HG03108 (cell line): ENCODE measurements at regions not wholly inside any gene's neighbourhood (a gene's known extent, or its start where the extent isn't known, plus 50 kb on each side); places are given as distances from the start of the nearest gene placed in this dataset.
"Not testable (repeated sequence)": the region's sequence is repeated elsewhere in the genome, so short reads cannot be mapped to it uniquely, and the experiment has no call there.

Source experiments
- ATAC-seq: cut with Tn5 transposase; IDR thresholded peaks from one replicate; pipeline ENCODE4 v1.9.1; 2021; ENCODE audit warnings: moderate library complexity; ENCODE audit not compliant: unreplicated experiment

DNA sequence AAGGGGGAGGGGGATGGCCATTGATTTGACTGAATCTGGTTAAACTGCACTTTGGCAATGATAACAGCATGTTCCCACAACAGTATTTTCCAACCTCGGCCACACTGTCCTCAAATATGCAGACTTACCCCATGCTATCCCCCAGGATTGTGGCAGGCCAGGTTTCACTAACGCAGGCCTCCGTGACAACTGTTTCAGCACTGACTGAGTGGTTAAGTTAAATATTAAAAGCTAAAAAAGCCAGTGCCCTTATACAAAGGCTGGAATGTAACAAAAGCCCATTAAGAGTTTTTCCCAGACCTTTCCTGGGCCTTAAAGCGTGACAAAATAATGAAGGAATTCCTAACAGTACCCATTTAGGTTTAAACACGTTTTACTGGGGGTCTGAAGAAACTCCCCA is 202.9 kb downstream of the USP25 start:
- no peak for ATAC-seq

DNA sequence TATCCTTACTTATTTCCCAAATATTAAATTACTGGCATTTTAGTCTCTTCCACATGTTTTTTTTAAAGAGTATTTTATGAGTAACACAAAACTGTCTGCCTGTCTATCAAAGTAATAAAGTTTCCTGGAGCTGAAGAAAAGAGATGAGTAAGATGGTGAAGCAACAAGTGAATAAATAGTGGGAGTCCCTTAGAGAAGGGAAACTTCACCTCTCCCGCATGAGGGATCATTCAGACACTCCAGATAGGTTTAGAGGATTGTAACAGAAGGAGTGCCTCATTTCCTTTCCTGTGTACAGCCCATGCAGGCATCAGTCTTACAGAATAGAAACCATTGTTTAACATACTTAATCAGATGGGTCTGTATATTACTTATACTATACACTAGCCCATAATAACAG is 205.7 kb downstream of the USP25 start:
- no peak for ATAC-seq

DNA sequence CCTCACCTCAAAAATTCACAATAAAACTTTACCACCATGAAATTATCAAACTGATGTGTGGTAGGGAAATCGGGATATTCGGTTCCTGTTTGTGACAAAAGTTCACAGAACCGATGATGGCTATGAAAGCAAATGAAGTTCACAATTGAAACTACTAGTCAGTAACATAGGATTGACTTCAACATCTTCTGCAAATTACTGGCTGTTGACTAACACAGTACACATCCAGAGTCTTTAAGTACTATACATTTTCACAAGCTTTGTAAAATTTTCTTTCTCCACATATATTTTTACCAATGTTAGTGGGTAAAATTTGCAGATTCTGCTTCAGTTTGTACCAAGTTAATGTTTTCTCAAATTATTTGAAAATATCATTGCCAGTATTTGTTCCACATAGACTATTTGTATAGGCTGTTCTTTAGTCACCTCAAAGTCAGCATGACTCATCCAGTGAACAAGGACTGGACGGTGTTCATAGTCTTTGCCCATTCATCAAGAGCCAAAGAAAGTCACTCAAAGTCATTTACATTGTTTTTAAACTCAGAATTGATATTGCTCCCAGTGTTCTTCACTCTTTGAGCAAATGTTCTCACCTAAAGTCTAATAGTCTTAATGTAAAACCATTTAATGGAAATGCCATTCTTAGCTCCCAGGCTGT is 213.4 kb downstream of the USP25 start:
- no peak for ATAC-seq

DNA sequence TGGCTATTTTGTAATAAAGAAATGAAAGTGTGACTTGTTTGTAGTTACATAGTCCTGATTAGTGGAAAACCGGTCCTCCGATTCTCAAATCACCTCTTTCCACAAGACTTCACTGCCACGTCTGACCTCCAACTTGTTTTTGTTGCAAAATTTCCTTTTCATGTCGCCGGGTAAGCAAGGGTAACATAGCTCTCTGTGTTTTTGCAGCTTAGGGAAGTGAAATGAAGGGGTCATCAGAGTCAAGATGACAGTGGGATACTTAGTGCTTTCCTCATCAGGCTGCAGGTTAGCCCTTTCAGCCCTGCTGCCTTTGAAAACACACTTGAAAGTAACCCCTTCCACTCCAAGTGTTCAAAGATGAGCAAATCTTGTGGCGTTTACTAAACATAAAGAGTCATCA is 217.9 kb downstream of the USP25 start:
- ATAC-seq = no peak

DNA sequence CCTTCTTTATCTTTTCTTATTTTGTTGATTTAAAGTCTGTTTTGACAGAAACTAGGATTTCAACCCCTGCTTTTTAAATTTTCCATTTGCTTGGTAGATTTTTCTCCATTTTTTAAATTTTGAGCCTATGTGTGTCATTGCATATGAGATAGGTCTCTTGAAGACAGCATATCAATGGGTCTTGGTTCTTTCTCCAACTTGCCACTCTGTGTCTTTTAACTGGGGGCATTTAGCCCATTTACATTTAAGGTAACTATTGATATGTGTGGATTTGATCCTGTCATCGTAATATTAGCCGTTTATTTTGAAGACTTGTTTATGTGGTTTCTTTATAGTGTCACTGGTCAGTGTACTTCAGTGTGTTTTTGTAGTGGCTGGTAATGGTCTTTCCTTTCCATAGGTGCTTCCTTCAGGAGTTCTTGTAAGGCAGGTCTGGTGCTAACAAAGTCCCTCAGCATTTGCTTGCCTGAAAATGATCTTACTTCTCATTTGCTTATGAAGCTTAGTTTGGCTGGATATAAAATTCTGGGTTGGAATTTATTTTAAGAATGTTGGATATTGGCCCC is 223.9 kb downstream of the USP25 start:
- no peak for ATAC-seq

DNA sequence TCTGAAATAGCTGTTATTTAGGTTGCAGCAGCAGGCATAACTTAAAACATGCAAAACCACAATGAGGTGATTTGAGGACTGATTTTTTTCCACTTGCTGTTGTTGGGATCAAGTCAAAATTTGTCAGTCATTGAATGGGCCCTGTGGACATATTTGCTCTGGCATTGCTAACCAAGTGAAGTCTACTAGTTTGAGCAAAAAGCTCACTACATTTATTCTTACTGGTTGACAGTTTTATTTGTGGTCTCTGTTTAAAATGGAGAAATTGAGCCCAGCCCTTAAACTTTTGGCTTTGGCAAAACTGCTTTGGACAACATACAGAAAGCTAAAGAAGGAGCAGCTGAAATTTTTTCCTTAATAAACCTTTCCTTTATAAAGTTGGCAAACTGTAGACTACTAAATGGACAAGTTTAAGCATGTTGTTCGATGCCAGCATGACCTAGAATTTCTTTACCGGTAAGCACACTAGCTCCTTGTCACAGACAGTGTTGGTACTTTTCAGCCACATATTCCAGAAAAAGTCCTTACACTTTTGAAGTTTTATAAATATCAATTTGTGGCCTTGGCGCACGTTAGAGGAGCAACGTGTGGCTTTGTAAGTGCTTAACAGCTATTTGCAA is 234.6 kb downstream of the USP25 start:
- no peak for ATAC-seq

DNA sequence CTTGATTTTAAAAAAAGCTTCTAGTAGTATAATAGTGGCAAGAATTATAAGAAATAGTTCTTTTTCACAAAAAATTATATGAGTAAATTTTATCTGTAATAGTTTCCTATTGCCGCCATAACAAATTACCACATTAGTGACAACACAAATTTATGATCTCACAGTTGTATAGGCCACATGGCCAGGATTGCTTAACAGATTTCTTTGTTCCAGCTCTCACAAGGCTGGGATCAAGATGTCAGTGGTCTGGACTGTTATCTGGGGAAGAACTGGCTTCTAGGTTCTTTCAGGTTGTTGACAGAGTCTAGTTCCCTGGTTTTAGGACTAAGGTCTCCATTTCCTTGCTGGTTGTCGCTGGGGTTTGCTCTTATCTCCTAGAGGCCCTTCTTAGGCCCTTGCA is 236.4 kb downstream of the USP25 start:
- no peak for ATAC-seq

DNA sequence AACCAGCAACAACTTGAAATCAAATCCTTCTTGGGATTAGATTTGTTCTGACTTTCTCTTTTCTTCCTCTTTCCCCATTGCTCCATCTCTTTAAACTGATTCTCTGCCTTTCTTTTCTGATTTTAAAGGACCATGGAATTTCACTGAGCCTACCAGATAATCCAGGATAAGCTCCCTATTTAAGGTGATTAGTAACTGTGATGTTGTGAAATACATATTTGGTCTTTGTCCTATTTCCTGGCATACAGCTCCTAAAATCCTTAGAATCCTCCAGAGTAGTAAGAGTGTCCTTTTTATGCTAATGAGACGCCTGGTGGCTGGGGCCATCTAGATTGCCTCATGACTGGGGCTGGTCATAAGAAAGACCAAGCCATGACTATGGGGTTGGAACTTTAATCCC is 236.9 kb downstream of the USP25 start:
- no peak for ATAC-seq

DNA sequence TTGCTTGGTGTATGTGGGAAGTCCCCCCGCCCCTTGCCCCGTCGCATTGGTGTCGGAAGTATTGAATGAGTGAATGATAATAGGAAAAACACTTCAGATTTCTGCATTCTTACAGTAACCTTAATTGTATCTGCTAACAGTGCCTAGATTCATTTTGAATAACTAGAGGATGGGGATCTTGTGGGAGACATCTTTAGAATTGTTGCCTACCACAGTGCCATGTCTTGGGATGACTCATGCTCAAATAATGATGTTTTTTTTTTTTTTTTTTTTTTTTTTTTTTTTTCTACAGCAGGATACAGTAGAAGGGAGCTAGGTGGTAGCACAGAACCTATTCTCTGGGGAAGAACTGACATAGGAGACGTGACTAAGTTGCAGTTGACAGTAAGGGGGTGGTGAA is 237.9 kb downstream of the USP25 start:
- ATAC-seq = no peak

DNA sequence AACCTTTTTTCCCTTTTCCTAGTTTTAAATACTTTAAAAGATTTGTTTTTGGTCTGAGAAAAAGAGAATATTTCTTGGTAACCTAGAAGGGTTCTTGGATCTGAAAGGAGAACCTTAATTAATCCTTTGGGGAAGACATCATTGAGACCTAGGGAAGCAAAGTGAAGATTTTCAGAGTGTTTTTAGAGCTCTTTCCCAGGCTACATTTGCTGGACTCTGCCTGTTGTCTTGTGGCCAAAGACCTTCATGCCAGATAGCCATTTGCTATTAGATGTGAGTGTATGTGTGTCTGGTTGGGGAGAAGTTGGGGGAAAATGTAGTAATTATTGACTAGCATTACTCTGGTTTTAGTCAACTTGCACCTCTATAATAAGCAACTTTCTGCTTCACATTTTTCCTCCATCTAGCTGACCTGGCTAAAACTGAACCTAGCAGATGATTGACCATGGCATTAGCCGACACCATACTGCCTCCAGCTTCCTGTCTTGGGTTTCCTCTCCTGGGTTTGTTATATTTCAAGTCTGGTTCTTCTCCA is 239.1 kb downstream of the USP25 start:
- ATAC-seq = no peak

DNA sequence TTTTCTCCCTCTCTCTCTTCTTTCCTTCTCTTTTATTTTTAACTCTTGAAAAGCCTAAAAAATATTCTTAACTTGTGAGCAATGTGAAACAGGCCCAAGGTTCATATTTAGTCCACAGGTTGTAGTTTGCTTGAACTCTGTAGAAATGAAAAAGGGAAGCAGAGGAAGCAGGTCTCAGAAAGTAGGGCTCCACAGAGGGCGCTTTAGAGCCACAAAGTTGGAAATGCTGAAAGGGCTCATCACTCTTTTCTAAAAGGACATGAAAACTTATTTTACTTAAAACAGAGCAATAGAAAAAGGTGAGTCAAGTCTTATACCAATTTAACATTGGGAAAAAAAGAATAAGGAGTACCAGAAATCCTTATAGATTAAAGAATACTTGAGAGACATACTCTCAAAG is 247.0 kb downstream of the USP25 start:
- no peak for ATAC-seq

DNA sequence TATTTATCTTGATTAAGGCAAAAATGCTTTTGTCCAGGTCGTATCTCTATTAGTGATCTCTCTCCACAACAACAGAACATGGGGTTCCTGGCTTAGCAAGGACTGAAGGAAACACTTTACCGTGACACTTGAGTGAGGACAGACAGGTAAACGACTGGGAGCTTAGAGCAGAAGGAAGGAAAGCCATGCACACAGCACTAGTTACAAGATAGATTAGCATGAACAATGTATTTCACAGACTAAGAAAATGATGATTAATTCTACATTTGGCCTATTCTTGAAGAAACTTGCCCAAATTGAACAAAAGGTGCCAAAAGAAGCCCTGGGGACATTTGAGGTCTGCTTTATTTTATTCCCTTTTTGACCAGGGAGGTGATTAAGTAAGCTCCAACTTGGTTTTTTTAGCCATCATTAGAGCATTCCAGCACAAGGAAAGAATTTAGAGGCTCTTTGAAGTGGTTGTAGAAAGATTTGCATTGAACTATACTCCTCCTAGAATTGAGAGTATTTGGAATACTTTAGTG is 248.5 kb downstream of the USP25 start:
- ATAC-seq = no peak

DNA sequence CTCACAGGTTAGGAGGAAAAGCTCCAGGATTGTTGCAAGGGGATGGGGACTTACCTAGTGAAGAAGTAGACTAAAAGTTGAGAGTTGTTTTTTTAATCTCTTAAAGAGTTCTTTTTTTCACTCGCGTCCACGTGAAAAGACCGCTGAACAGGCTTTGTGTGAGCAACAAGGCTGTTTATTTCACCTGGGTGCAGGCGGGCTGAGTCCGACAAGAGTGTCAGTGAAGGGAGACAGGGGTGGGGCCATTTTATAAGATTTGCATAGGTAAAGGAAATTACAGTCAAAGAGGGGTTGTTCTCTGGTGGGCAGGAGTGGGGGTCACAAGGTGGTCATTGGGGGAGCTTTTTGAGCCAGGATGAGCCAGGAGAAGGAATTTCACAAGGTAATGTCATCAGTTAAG is 249.7 kb downstream of the USP25 start:
- not testable (repeated sequence) for ATAC-seq

DNA sequence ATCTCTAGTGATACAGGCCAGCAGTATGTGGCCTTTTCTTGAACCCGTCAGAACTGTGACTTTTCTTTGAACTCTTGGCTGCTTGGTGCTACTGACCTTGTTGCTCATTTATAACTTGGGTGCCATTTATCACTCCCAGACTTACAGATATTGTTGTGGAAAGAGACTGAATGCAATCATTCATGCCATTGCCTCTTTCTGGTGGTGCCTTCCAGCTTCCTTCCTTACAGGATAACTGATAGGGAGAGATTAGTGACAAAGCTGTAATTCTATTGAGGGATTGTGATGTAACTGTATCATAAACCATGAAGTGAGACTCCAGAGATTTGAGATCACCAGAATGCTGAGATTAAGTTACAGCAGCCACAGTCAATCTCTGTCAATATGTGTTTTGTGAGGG is 256.5 kb downstream of the USP25 start:
- no peak for ATAC-seq

DNA sequence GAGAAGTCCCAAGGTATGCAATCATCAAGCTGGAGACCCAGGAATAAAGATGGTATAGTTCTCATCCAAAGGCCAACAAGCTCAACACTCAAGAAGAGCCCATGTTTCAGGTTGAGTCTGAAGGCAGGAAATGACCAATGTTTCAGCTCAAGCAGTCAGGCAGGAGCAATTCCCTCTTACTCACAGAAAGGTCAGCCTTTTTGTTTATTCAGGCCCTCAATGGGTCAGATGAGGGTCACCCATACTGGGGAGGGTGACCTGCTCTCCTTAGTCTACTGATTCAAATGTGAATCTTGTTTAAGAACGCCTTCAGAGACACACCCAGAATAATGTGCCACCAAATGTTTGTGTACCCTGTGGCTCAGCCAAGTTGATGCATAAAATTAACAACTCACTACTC is 262.4 kb downstream of the USP25 start:
- no peak for ATAC-seq

DNA sequence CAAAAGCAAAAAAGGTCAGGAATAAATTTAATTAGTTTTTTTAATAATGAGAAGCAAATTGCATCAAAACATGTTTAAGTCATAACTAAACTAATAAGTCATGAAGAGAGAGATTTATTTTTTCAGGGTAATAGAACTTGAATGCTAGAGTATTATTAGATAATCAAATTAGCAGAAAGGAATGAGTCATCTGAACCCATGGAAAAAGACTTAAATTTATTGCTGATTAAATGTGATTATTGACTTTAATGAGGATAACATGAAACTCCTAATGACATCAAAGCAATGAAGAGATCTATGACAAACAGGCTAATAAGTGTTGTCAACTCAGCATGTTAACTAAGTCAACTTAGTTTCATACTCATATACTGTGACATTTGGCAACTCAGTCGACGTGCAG is 264.2 kb downstream of the USP25 start:
- ATAC-seq = no peak

DNA sequence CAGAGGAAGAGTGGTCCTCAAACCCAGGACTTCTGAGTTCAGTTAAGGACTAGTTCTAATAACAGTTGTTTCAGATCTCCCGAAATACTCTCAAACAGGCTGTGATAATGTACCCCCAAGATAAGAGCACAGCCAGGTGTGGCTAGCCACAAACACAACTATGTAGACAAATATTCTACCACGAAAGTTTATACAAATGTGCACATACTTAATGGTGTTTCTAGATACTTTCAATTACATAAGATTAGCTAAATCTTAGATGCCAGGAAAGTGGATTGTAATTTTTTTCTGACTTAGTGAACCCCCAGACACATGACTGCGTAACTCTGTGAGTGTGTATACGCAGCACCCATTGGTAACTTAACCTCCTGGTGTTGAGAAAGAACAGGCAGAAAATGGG is 270.0 kb downstream of the USP25 start:
- no peak for ATAC-seq

DNA sequence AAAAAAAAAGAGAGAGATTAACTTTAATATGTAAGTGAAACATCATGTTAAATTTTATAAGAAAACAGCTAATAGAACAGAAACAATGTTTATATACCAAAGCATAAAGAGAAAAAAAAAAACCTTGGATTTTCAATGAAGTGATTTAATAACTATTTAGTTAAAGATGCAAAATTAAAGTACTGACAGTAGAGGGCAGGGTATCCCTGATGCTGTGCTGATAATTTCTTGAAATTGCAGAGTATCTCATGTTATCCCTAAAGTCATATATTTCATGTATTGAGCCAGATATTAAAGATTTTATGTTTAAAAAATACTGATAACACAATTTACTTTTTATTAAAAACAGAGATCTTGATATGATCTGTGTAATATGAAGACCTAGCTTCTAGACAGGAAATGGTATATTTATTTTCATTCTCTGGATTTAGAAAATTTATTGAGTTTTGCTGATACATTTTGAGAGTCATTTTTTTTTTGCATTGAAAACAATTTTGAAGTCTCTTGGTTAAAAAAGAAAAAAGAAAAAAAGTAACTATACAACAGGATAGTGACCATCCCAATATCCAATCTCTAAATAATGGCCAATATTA is 273.2 kb downstream of the USP25 start:
- no peak for ATAC-seq

DNA sequence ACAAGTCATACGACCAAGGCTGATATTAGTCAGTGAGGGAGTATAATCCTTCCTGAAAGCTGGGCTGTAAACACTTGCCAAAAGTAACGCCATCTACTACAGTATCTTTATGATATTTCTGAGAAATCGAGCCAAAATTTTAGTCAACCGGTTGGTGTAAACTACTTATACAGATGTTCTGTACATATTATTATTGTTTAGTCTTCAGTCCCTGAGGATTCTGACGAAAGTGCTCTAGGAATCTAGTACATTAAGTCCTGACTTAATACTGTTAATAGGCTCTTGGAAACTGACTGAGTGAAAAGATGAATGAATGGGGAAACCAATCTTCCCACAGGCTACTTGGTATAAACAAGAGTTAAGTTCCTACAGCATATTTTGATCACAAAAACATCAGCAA is 274.3 kb downstream of the USP25 start:
- no peak for ATAC-seq

DNA sequence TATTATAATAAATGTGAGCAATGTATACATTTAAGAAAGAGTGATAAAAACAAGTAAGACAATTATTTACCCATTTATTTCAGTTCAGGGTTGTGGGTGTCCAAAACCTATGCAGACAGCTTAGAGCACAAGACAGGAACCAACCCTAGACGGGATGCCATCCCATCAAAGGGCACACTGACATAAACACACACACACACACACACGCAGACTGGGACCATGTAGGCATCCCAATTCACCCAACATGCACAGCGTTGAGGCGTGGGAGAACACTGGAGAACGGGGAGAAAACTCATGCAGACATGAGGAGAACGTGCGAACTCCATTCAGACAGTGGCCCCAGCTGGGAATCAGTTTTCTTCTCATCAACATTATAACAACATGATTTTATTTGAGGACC is 274.7 kb downstream of the USP25 start:
- ATAC-seq = no peak

DNA sequence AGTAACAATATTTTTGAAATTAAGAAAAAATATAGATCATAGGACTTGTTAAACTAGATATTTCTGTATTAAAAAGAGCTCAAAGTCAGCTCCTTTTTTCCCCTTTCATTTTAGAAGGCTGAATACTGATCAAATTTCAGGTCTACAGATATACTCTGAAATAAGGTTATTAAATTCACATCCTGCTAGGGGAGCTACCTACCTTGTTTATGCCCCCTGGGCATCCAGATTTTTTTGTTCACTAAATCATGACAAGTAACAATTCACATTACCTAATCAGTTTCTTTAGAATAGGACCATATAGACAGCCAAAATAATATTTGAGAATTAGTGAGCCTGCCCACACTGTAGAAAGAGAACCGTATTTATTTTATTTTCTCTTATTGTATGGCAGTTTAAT is 276.2 kb downstream of the USP25 start:
- ATAC-seq = no peak

DNA sequence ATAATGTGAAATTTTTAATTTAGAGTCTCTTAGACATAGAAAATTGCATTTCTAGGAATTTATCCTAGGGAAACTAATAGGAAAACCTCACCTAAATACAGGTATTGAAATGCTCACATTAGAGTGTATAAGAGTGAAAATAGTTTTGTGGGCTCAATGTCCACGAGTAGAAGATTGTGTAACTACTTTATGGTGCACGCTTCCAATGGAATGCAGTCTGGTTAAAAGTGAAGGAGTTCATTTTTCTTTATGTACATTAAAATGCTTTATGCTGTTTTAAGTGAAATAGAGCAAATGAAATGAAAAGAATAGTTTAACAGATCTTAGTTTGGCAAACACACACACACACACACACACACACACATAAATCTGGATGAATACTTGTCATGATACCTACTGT is 278.2 kb downstream of the USP25 start:
- ATAC-seq = no peak
